IPS-18c (cell line): ENCODE measurements at regions not wholly inside any gene's neighbourhood (a gene's known extent, or its start where the extent isn't known, plus 50 kb on each side); places are given as distances from the start of the nearest gene placed in this dataset.
"Not testable (repeated sequence)": the region's sequence is repeated elsewhere in the genome, so short reads cannot be mapped to it uniquely, and the experiment has no call there.

Experiments used
- H3K4me3 ChIP-seq: 2 replicates; pipeline ENCODE4 v1.7.0; 2013; ENCODE audit warnings: low read depth, mild to moderate bottlenecking, low read length, moderate library complexity; ENCODE audit not compliant: insufficient read depth
- H3K9me3 ChIP-seq: one replicate; pipeline ENCODE4 v1.6.1; 2013; ENCODE audit warnings: mild to moderate bottlenecking, low read length, moderate library complexity; ENCODE audit not compliant: control insufficient read depth, insufficient read depth

DNA sequence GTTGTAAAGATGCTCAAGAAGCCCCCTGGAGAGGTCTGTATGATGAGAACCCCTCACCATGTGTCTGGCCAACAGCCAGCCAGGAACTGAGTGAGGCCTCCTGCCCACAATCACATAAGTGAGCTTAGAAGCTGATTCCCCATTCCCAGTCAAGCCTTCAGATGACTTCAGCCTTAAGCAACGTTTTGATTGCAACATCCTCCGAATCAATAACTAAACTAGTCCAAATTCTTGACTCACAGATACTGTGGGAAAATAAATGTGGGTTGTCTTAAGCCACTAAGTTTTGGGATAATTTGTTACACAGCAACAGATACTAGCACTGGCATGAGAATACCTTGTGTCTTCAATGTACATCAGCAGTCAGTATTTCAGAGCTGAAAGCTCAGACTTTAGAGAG, 54.5 kb upstream of the HS3ST4 start:
- Histone ChIP-seq H3K9me3 (no peaks in the 10 kb centered on the region), H3K4me3 (no peak overlapping the region)

DNA sequence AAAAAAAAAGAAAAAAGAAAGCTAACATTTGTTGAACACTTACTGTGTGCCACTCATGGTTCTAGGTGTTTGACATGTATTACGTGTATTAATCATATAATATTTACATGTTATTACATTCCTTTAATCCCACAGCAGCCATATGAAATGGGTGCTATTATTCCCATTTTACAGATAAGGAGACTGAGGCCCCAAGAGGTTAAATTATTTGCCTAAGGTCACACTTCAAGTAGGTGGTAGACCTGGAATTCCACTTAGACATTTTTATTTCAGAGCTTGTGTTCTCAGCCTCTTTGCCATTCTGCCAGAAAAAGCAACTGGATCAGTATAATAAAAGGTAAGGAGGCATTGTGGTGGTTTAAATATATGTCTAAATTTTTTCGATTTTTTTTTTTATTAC, 55.1 kb upstream of the HS3ST4 start:
- H3K9me3 ChIP-seq = no peaks in the 10 kb centered on the region
- H3K4me3 ChIP-seq = no peak overlapping the region

- no peak overlapping the region for H3K4me3 ChIP-seq
- H3K9me3 ChIP-seq = no peaks in the 10 kb centered on the region
These were observed 56.3 kb upstream of the HS3ST4 start for GRCh38 chr16:25635454-25635853.

DNA sequence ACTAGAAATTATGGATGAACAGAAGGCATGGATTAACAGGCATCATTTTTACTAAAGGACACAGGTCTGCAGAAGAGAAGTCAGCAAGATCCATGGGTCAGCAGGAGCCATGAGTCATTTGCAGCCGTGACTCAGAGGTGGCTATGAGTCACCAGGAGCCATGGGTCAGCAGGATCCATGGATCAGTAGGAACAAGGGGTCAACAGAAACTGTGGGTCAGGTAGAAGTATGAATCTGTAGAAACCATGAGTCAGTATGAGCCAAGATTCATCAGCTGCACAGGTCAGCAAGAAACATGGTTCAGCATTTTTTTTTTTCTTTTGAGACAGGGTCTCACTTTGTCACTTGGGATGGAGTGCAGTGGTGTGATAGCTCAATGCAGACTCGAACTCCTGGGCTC, 58.2 kb upstream of the HS3ST4 start:
- Histone ChIP-seq H3K9me3 (no peaks in the 10 kb centered on the region), H3K4me3 (no peak overlapping the region)

GRCh38 chr16:25628766-25629165, 63.0 kb upstream of the HS3ST4 start:
- no peaks in the 10 kb centered on the region for H3K9me3 ChIP-seq
- no peak overlapping the region for H3K4me3 ChIP-seq

DNA sequence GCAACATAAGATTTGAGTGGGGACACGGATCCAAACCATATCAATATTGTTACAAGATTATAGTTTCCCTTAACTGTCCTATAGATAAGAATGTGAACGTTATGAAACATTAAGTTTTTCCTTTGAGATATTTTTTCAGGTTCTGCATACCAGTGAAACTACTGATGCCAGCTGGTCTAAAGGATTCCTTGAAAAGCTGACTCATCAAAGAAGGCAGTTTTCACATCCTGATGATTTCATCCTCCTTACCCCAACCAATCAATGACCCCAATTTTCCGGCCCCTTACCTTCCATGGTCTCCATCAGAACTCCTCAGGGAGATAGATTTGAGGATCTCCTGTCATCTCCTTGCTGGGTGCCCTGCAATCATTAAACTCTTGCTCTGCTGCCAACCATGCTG, 64.1 kb upstream of the HS3ST4 start:
- H3K4me3 ChIP-seq = no peak overlapping the region
- no peaks in the 10 kb centered on the region for H3K9me3 ChIP-seq

- Histone ChIP-seq H3K9me3 (no peaks in the 10 kb centered on the region), H3K4me3 (no peak overlapping the region)
These were observed 65.6 kb upstream of the HS3ST4 start for GRCh38 chr16:25626172-25626571.

- H3K4me3 ChIP-seq = no peak overlapping the region
- no peaks in the 10 kb centered on the region for H3K9me3 ChIP-seq
These were observed 66.1 kb upstream of the HS3ST4 start for GRCh38 chr16:25625620-25626019.

DNA sequence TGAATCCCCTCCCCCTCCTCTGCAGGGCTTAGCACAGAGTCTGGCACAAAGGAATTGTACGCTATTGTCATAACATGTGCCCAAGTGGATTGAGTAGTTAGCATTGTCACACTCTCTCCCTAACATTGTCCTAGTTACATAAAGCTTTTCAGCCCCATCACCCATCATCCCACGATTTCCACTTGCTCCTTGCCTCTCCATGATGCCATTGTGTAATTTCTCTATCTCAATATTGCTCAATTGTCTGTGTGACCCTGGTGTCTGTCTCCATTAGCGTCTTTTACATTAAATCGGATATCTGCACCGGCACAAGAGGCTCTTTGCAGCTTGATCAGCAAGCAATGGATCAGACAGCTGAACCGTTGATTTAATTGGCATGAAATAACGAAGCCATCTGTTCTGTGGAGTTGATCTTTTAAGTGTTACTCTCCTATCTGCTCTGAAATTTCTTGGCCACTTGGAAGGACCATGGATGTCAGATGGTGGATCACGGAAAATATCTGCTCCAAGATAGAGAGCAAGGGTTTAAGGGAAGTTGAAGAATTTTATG, 77.0 kb upstream of the HS3ST4 start:
- no peak overlapping the region for H3K4me3 ChIP-seq
- no peaks in the 10 kb centered on the region for H3K9me3 ChIP-seq

GRCh38 chr16:25613931-25614330, 77.8 kb upstream of the HS3ST4 start:
- Histone ChIP-seq H3K9me3 (no peaks in the 10 kb centered on the region), H3K4me3 (no peak overlapping the region)

- no peak overlapping the region; the same call in 1 of the 2 replicates for H3K4me3 ChIP-seq
- no peaks in the 10 kb centered on the region for H3K9me3 ChIP-seq
These were observed 83.8 kb upstream of the HS3ST4 start for GRCh38 chr16:25608002-25608401.

- Histone ChIP-seq H3K9me3 (no peaks in the 10 kb centered on the region), H3K4me3 (no peak overlapping the region)
These were observed 85.7 kb upstream of the HS3ST4 start for GRCh38 chr16:25606069-25606468.

- no peaks in the 10 kb centered on the region for H3K9me3 ChIP-seq
- no peak overlapping the region for H3K4me3 ChIP-seq
These were observed 86.4 kb upstream of the HS3ST4 start for GRCh38 chr16:25605381-25605780.

DNA sequence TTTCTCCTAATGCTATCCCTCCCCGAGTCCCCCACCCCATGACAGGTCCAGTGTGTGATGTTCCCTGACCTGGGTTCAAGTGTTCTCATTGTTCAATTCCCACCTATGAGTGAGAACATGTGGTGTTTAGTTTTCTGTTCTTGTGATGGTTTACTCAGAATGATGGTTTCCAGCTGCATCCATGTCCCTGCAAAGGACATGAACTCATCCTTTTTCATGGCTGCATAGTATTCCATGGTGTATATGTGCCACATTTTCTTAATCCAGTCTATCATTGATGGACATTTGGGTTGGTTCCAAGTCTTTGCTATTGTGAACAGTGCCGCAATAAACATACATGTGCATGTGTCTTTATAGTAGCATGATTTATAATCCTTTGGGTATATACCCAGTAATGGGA, 90.5 kb upstream of the HS3ST4 start:
- not testable (repeated sequence) for H3K9me3 ChIP-seq, H3K4me3 ChIP-seq

GRCh38 chr16:25596194-25596593, 95.6 kb upstream of the HS3ST4 start:
- H3K4me3 ChIP-seq = no peak overlapping the region
- no peaks in the 10 kb centered on the region for H3K9me3 ChIP-seq

- Histone ChIP-seq H3K9me3 (no peaks in the 10 kb centered on the region), H3K4me3 (no peak overlapping the region)
These were observed 98.5 kb upstream of the HS3ST4 start for GRCh38 chr16:25593260-25593659.

DNA sequence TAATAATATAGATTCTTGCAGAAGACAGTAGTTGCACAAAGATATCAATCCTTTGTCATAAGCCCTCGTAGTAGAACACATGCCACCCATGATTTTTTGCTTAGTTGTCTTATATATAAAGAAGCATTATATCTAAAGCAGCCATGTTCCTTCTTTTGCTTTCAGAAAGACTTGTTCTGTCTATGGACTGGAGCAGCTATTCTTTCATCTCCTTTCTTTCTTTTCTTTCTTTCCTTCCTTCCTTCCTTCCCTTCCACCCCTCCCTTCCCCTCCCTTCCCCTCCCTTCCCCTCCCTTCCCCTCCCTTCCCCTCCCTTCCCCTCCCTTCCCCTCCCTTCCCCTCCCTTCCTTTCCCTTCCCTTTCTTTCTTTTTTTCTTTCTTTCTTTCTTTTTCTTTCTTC, 104.0 kb upstream of the HS3ST4 start:
- Histone ChIP-seq H3K9me3 (peaks cover 3% of the 10 kb centered on the region), H3K4me3 (no peak overlapping the region)

GRCh38 chr16:25586826-25587225, 104.9 kb upstream of the HS3ST4 start:
- Histone ChIP-seq H3K4me3 (no peak overlapping the region), H3K9me3 (peaks cover 3% of the 10 kb centered on the region)

GRCh38 chr16:25585526-25585925, 106.2 kb upstream of the HS3ST4 start:
- no peak overlapping the region for H3K4me3 ChIP-seq

More at GRCh38 chr16:25585526-25585925, 106.2 kb upstream of the HS3ST4 start:
- peaks cover 3% of the 10 kb centered on the region for H3K9me3 ChIP-seq
